ENCODE measurements at regions not wholly inside any gene's neighbourhood (a gene's known extent, or its start where the extent isn't known, plus 50 kb on each side); places are given as distances from the start of the nearest gene placed in this dataset.

DNA sequence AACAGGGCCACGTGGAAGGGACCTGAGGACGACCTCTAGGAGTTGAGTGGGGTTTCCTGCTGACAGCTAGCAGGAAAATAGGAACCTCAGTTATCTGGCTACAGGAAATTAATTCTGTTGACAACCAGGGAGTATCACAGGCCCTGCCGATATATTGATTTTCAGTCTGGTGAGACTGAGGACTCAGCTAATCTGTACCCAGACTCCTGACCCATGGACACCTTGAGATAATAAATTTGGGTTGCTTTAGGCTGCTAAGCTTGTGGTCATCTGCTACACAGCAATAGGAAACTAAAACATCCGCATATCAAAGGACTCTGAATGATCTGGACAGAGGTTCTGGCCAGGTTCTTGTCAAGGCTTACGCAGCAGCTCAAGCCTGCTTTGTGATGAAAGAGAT lies 80.8 kb upstream of the CNEP1R1 start:
- WGBS (ENCODE audit: extremely low coverage, insufficient coverage, insufficient read length): no CpG with 5 or more reads among the region's 5 CpGs
- Histone ChIP-seq H3K27me3 (ENCODE audit: insufficient read depth, low read length) (no peaks in the 10 kb centered on the region), H4K12ac (ENCODE audit: low read depth, low read length) (no peak overlapping the region), H3K9ac (ENCODE audit: low read length) (no peak overlapping the region), H3K36me3 (ENCODE audit: control insufficient read depth in 1 of 2, insufficient read depth in 2 of 2, low read length in 2 of 2) (no peaks in the 10 kb centered on the region), H2BK12ac (ENCODE audit: low read length) (no peak overlapping the region), H2AFZ (ENCODE audit: insufficient read depth, low read length, poor library complexity) (no peak overlapping the region), H3K18ac (ENCODE audit: low read length) (no peak overlapping the region), H3K79me2 (ENCODE audit: control insufficient read depth, insufficient read depth, low read length, poor library complexity) (no peaks in the 10 kb centered on the region), H2BK5ac (ENCODE audit: low read depth, low read length, poor library complexity) (no peak overlapping the region), H3K4me3 (ENCODE audit: low read depth, low read length) (no peak overlapping the region), H4K91ac (ENCODE audit: low read depth, low read length) (no peak overlapping the region), H3K4ac (ENCODE audit: low read depth, low read length) (no peak overlapping the region), H3K9me3 (ENCODE audit: insufficient read depth, low read depth, low read length) (peaks cover 2% of the 10 kb centered on the region), H2BK120ac (ENCODE audit: insufficient read depth, low read length, poor library complexity) (no peak overlapping the region), H3K27ac (ENCODE audit: low read depth, low read length) (no peak overlapping the region), H4K8ac (ENCODE audit: low read depth, low read length) (no peak overlapping the region), H3K4me2 (ENCODE audit: low read length) (no peak overlapping the region), H3K14ac (ENCODE audit: low read length) (no peak overlapping the region), H2AK5ac (ENCODE audit: low read length) (no peak overlapping the region), H3K23ac (ENCODE audit: low read length) (no peak overlapping the region), H3K79me1 (ENCODE audit: low read length) (no peaks in the 10 kb centered on the region), H3K4me1 (ENCODE audit: control insufficient read depth in 1 of 2, insufficient read depth in 2 of 2, low read length in 2 of 2) (no peaks in the 10 kb centered on the region)
- DNase-seq: no peak

DNA sequence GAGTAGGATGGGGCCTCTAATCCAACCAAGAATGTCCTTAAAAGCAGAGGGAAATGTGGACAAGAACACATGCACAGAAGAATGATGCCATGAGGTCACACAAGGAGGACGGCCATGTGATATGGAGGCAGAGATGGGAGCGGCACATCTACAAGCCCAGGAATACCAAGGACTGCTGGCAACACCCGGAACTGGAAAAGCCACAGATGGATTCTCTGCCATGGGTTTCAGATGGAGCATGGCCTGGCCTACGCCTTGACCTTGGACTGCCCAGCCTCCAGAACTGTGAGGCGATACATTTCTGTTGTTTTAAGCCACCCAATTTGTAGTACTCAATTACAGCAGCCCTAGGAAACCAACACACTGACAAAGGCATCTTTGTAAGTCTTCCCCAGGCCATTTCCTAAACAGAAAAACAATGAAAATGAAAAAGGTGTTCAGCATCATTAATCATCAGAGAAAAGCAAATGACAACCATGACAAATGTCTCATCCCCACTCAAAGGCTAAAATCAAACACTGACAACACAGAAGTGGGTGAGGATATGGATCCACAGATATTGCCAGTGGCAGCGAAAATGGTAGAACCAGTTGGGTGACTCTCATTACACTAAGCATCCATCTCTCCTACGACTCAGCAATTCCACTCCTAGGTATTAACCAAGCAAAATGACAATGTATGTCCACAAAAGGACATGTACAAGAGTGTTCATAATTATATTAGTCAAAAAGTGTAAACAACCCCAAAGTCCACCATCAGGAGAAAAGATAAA lies 76.9 kb upstream of the CNEP1R1 start:
- Histone ChIP-seq H4K8ac (ENCODE audit: low read depth, low read length) (no peak overlapping the region), H3K9me3 (ENCODE audit: insufficient read depth, low read depth, low read length) (peaks cover 2% of the 10 kb centered on the region), H3K18ac (ENCODE audit: low read length) (no peak overlapping the region), H3K14ac (ENCODE audit: low read length) (no peak overlapping the region), H2BK5ac (ENCODE audit: low read depth, low read length, poor library complexity) (no peak overlapping the region), H3K36me3 (ENCODE audit: control insufficient read depth in 1 of 2, insufficient read depth in 2 of 2, low read length in 2 of 2) (no peaks in the 10 kb centered on the region), H2AK5ac (ENCODE audit: low read length) (no peak overlapping the region), H2BK120ac (ENCODE audit: insufficient read depth, low read length, poor library complexity) (no peak overlapping the region), H3K4me2 (ENCODE audit: low read length) (no peak overlapping the region), H2BK12ac (ENCODE audit: low read length) (no peak overlapping the region), H3K4me1 (ENCODE audit: control insufficient read depth in 1 of 2, insufficient read depth in 2 of 2, low read length in 2 of 2) (peaks cover 2 to 4% of the 10 kb centered on the region in 2 experiments), H2AFZ (ENCODE audit: insufficient read depth, low read length, poor library complexity) (no peak overlapping the region), H3K4me3 (ENCODE audit: low read depth, low read length) (no peak overlapping the region), H3K4ac (ENCODE audit: low read depth, low read length) (no peak overlapping the region), H3K79me2 (ENCODE audit: control insufficient read depth, insufficient read depth, low read length, poor library complexity) (no peaks in the 10 kb centered on the region), H4K12ac (ENCODE audit: low read depth, low read length) (no peak overlapping the region), H3K9ac (ENCODE audit: low read length) (no peak overlapping the region), H3K79me1 (ENCODE audit: low read length) (no peaks in the 10 kb centered on the region), H3K23ac (ENCODE audit: low read length) (no peak overlapping the region), H3K27ac (ENCODE audit: low read depth, low read length) (no peak overlapping the region), H4K91ac (ENCODE audit: low read depth, low read length) (no peak overlapping the region), H3K27me3 (ENCODE audit: insufficient read depth, low read length) (no peaks in the 10 kb centered on the region)
- peak in 1 of 2 donors; percentile 60 for DNase-seq
- whole genome bisulfite sequencing (ENCODE audit: extremely low coverage, insufficient coverage, insufficient read length): no CpG with 5 or more reads among the region's 7 CpGs

DNA sequence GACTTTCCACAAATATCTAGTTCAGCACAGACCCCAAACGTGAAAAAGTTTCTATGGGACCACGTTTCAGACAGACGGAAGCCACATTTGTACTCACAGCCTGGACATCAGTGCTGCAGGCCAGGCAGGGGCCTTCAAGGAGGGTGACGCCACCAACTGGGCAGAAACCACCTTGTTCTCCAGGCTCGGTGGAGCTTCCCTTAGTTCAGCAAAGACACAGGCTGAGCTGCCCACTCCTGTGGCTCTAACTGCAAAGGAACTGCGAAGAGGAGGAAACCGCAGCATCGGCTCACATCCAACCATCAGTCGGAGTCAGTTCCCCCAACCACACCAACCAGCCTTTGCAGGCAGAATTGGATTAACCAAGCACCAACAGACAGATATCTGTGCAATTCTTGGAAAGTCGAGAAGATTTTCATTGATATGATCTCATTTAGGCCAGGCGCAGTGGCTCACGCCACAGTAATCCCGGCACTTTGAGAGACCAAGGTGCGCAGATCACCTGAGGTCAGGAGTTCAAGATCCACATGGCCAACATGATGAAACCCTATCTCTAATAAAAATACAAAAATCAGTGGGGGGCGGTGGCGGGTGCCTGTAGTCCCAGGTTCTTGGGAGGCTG lies 73.3 kb upstream of the CNEP1R1 start:
- no peak overlapping the region for H2BK120ac ChIP-seq (ENCODE audit: insufficient read depth, low read length, poor library complexity)
- H3K79me2 ChIP-seq (ENCODE audit: control insufficient read depth, insufficient read depth, low read length, poor library complexity): no peaks in the 10 kb centered on the region
- no peak overlapping the region for H4K8ac ChIP-seq (ENCODE audit: low read depth, low read length)
- DNase-seq: peak; percentile 77 to 85
- H3K18ac ChIP-seq (ENCODE audit: low read length): no peak overlapping the region
- H3K9ac ChIP-seq (ENCODE audit: low read length): no peak overlapping the region
- no peak overlapping the region for H3K14ac ChIP-seq (ENCODE audit: low read length)
- H2AK5ac ChIP-seq (ENCODE audit: low read length): no peak overlapping the region
- H3K9me3 ChIP-seq (ENCODE audit: insufficient read depth, low read depth, low read length): peaks cover 2% of the 10 kb centered on the region
- H3K23ac ChIP-seq (ENCODE audit: low read length): no peak overlapping the region
- no CpG with 5 or more reads among the region's 16 CpGs for WGBS (ENCODE audit: extremely low coverage, insufficient coverage, insufficient read length)
- H3K36me3 ChIP-seq (ENCODE audit: control insufficient read depth in 1 of 2, insufficient read depth in 2 of 2, low read length in 2 of 2): no peaks in the 10 kb centered on the region
- H4K12ac ChIP-seq (ENCODE audit: low read depth, low read length): no peak overlapping the region
- H3K4me1 ChIP-seq (ENCODE audit: control insufficient read depth in 1 of 2, insufficient read depth in 2 of 2, low read length in 2 of 2): peaks cover 2 to 4% of the 10 kb centered on the region in 2 experiments
- H3K27ac ChIP-seq (ENCODE audit: low read depth, low read length): no peak overlapping the region
- no peak overlapping the region for H2BK12ac ChIP-seq (ENCODE audit: low read length)
- H3K4me2 ChIP-seq (ENCODE audit: low read length): no peak overlapping the region
- H3K4me3 ChIP-seq (ENCODE audit: low read depth, low read length): no peak overlapping the region
- no peak overlapping the region for H2AFZ ChIP-seq (ENCODE audit: insufficient read depth, low read length, poor library complexity)
- H2BK5ac ChIP-seq (ENCODE audit: low read depth, low read length, poor library complexity): no peak overlapping the region
- no peaks in the 10 kb centered on the region for H3K27me3 ChIP-seq (ENCODE audit: insufficient read depth, low read length)
- no peak overlapping the region for H3K4ac ChIP-seq (ENCODE audit: low read depth, low read length)
- H4K91ac ChIP-seq (ENCODE audit: low read depth, low read length): no peak overlapping the region
- no peaks in the 10 kb centered on the region for H3K79me1 ChIP-seq (ENCODE audit: low read length)

DNA sequence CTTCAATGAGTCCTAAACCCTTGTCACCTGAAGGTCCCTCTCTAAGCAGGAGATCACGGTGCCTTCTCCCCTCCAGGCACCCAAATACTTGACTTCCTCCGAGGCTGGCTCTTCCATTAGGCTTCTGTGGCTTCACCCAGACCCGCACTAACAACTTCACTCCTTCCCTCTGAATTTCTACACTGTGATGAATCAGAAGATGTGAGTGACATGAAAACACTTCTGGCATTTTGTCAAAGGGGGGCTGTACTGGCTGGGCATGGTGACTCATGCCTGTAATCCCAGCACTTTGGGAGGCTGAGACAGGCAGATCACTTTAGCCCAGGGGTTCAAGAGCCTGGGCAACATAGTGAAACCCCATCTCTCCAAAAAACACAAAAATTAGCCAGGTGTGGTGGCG lies 72.6 kb upstream of the CNEP1R1 start:
- no peak overlapping the region for H4K12ac ChIP-seq (ENCODE audit: low read depth, low read length)
- H4K91ac ChIP-seq (ENCODE audit: low read depth, low read length): no peak overlapping the region
- H3K23ac ChIP-seq (ENCODE audit: low read length): no peak overlapping the region
- no peaks in the 10 kb centered on the region for H3K27me3 ChIP-seq (ENCODE audit: insufficient read depth, low read length)
- no peaks in the 10 kb centered on the region for H3K36me3 ChIP-seq (ENCODE audit: control insufficient read depth in 1 of 2, insufficient read depth in 2 of 2, low read length in 2 of 2)
- H3K9ac ChIP-seq (ENCODE audit: low read length): no peak overlapping the region
- no peaks in the 10 kb centered on the region for H3K79me2 ChIP-seq (ENCODE audit: control insufficient read depth, insufficient read depth, low read length, poor library complexity)
- WGBS (ENCODE audit: extremely low coverage, insufficient coverage, insufficient read length): no CpG with 5 or more reads among the region's 4 CpGs
- no peak overlapping the region for H4K8ac ChIP-seq (ENCODE audit: low read depth, low read length)
- no peak overlapping the region for H3K14ac ChIP-seq (ENCODE audit: low read length)
- H3K4ac ChIP-seq (ENCODE audit: low read depth, low read length): no peak overlapping the region
- no peak overlapping the region for H2AFZ ChIP-seq (ENCODE audit: insufficient read depth, low read length, poor library complexity)
- no peak overlapping the region for H2BK120ac ChIP-seq (ENCODE audit: insufficient read depth, low read length, poor library complexity)
- no peak overlapping the region for H2AK5ac ChIP-seq (ENCODE audit: low read length)
- no peak overlapping the region for H2BK12ac ChIP-seq (ENCODE audit: low read length)
- H2BK5ac ChIP-seq (ENCODE audit: low read depth, low read length, poor library complexity): no peak overlapping the region
- peak; percentile 75 to 92 for DNase-seq
- H3K4me2 ChIP-seq (ENCODE audit: low read length): no peak overlapping the region
- H3K27ac ChIP-seq (ENCODE audit: low read depth, low read length): no peak overlapping the region
- H3K4me1 ChIP-seq (ENCODE audit: control insufficient read depth in 1 of 2, insufficient read depth in 2 of 2, low read length in 2 of 2): peaks cover 2 to 4% of the 10 kb centered on the region in 2 experiments
- no peak overlapping the region for H3K4me3 ChIP-seq (ENCODE audit: low read depth, low read length)
- H3K18ac ChIP-seq (ENCODE audit: low read length): no peak overlapping the region
- H3K79me1 ChIP-seq (ENCODE audit: low read length): no peaks in the 10 kb centered on the region
- H3K9me3 ChIP-seq (ENCODE audit: insufficient read depth, low read depth, low read length): peaks cover 2% of the 10 kb centered on the region

Data from trophoblast cell (in vitro differentiated cells and primary cell).